ENCODE measurements at regions not wholly inside any gene's neighbourhood (a gene's known extent, or its start where the extent isn't known, plus 50 kb on each side); places are given as distances from the start of the nearest gene placed in this dataset.

DNA sequence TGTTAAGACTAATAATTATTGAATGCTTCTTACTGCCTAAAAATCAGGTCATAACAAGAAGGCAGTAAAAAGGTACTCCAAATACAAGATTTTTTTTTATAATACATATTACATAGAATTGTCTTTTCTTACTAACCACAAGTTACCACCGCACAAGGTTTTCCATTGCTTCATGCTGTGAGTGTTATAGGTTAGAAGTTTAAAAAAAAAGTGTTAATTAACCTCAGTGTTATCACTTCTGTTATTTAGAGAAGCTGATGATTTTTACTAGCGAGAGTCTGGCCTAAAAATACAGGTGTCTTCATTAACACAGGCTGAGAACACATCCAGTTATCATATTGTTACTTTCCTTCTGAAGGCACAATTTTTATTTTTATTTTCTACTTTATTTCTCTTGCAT, 1281.9 kb upstream of the CELF2 start:
- TF ChIP-seq POLR2A (IDR thresholded peaks at IDR 0.05) = no peak
- TF ChIP-seq, protein P1, sequence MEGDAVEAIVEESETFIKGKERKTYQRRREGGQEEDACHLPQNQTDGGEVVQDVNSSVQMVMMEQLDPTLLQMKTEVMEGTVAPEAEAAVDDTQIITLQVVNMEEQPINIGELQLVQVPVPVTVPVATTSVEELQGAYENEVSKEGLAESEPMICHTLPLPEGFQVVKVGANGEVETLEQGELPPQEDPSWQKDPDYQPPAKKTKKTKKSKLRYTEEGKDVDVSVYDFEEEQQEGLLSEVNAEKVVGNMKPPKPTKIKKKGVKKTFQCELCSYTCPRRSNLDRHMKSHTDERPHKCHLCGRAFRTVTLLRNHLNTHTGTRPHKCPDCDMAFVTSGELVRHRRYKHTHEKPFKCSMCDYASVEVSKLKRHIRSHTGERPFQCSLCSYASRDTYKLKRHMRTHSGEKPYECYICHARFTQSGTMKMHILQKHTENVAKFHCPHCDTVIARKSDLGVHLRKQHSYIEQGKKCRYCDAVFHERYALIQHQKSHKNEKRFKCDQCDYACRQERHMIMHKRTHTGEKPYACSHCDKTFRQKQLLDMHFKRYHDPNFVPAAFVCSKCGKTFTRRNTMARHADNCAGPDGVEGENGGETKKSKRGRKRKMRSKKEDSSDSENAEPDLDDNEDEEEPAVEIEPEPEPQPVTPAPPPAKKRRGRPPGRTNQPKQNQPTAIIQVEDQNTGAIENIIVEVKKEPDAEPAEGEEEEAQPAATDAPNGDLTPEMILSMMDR (IDR thresholded peaks at IDR 0.05) = no peak
- TF ChIP-seq EP300 (IDR thresholded peaks at IDR 0.05) = no peak
